GM21515 (cell line): ENCODE measurements at regions not wholly inside any gene's neighbourhood (a gene's known extent, or its start where the extent isn't known, plus 50 kb on each side); places are given as distances from the start of the nearest gene placed in this dataset.
"Not testable (repeated sequence)": the region's sequence is repeated elsewhere in the genome, so short reads cannot be mapped to it uniquely, and the experiment has no call there.

Experiments used
- ATAC-seq: cut with Tn5 transposase; IDR thresholded peaks from one replicate; pipeline ENCODE4 v1.9.1; 2021; ENCODE audit not compliant: unreplicated experiment

- ATAC-seq, result no peak
Observed at GRCh38 chr3:116984301-116984700, 274.7 kb downstream of the TUSC7 start.

- no peak for ATAC-seq
Observed at GRCh38 chr3:116994351-116994879, 284.8 kb downstream of the TUSC7 start.

GRCh38 chr3:117003501-117003900 is 293.9 kb downstream of the TUSC7 start:
- ATAC-seq, result no peak

- ATAC-seq, result no peak
Observed at GRCh38 chr3:117005274-117005673, 295.7 kb downstream of the TUSC7 start.

- ATAC-seq, result no peak
Observed at GRCh38 chr3:117005911-117006522, 296.4 kb downstream of the TUSC7 start.

- no peak for ATAC-seq
Observed at GRCh38 chr3:117010318-117010717, 300.7 kb downstream of the TUSC7 start.

GRCh38 chr3:117011687-117012250 is 302.2 kb downstream of the TUSC7 start:
- no peak for ATAC-seq

GRCh38 chr3:117016378-117016777 is 306.8 kb downstream of the TUSC7 start:
- ATAC-seq, result no peak

- peak; percentile 83 for ATAC-seq
Observed at GRCh38 chr3:117017135-117017894, 307.7 kb downstream of the TUSC7 start.

- no peak for ATAC-seq
Observed at GRCh38 chr3:117018655-117019054, 309.1 kb downstream of the TUSC7 start.

GRCh38 chr3:117019082-117019713 is 309.6 kb downstream of the TUSC7 start:
- ATAC-seq, result peak; percentile 51

- ATAC-seq, result no peak
Observed at GRCh38 chr3:117026401-117026800, 316.8 kb downstream of the TUSC7 start.

GRCh38 chr3:117035745-117036144 is 326.2 kb downstream of the TUSC7 start:
- no peak for ATAC-seq

GRCh38 chr3:117036259-117036799 is 326.8 kb downstream of the TUSC7 start:
- peak; percentile 81 for ATAC-seq

GRCh38 chr3:117045143-117045542 is 335.6 kb downstream of the TUSC7 start:
- no peak for ATAC-seq

- no peak for ATAC-seq
Observed at GRCh38 chr3:117047951-117048705, 338.5 kb downstream of the TUSC7 start.

- ATAC-seq, result no peak
Observed at GRCh38 chr3:117052395-117052794, 342.8 kb downstream of the TUSC7 start.

- ATAC-seq, result no peak
Observed at GRCh38 chr3:117054556-117054955, 345.0 kb downstream of the TUSC7 start.

- not testable (repeated sequence) for ATAC-seq
Observed at GRCh38 chr3:117056946-117057345, 347.4 kb downstream of the TUSC7 start.
